T follicular helper cell (primary cell): ENCODE measurements at regions not wholly inside any gene's neighbourhood (a gene's known extent, or its start where the extent isn't known, plus 50 kb on each side); places are given as distances from the start of the nearest gene placed in this dataset.

Source experiments
- DNase-seq: peaks from one replicate; pipeline ENCODE4 v3.0.0-alpha.2; 2020; ENCODE audit warnings: low read depth

DNA sequence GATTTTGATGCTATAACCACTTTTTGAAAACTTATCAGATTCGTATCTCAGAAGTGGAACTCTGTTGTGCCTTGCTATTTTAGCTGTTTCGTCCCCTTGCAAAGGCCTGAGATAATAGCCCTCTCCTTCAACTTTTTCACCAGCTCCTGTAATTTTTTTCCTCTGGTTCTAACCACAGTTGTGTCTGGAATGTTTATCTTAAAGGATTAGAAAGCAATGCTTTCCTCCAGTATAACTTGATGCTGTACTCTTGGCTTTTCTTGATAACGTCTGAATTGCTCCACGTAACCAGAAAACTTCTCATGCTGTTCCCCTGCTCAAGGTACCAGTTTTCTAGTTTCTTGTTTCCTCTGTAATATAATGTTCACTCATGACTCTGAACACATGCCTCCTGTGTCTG is 209.4 kb downstream of the DTWD2 start:
- no peak for DNase-seq

DNA sequence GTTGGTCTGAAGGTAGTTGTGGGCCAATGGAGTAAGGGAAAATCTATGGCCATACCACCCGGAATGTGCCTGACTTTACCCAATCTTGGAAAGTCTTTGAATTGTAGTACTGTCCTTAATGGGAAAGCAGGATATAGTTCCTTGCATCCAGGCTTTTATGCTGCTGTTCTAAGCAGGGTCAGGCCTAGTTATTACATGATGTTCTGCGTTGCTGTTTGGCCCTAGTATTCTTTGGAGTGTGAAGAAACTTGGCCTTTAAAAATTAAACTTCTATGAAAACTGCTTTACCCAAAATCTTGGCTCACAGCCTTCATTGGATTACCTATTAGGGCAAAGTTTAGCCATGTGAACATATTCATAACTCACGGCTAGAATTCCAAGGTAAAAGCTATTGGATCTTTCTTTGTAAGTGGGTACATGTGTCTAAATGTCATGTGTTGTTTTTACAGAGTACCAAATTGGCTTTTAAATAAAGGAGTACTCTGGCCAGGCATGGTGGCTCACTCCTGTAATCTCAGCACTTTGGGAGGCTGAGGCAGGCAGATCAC is 211.1 kb downstream of the DTWD2 start:
- no peak for DNase-seq

DNA sequence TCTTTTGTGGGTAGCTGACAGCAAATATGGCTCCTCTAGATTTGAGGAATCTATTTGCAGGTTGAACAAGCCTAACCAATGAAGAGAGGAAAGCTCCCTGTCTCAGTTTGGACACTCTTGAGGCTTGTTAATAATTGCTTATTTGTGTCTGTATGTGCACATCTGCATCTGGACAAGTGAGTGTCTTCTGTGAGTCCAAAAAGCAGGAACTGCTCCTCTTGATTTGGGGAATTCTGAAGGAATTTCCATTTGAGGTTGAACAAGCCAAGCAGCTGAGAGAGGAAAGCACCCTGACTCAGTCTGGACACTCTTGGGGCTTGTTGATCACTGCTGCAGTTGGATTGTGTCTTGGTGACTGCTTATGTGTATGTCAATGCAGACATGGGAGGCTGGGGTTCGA is 211.6 kb downstream of the DTWD2 start:
- DNase-seq, result no peak

DNA sequence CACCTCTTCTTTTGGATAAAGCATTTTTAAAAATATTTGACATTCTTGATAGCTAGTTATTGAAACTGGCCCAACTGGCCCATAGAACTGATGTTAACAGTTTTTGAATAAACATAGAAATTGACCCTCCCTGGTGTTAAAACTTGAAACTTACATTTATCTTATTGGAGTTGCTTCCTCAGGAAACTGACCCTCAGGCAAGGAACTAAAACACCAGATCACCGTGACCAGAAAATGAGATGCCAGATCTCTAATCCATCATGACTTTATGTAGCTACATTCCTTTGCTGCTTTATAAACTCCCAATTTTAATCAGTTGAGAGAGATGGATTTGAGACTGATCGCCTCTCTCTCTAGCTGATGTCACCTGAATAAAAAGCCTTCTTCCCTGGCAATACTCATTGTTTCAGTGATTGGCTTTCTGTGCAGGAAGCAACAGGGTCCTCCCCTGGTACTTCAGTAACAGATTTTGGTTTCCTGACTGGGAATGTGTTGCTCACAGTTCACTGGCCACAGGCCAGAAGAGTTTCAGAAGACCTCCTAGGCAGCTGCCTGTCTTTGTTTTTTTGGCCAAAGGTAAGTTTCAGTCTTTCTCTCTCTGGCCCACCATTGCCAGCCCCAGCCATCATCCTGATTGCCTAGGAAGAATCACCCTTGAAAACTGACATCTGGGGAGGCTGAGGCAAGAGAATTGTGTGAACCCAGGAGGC is 212.4 kb downstream of the DTWD2 start:
- no peak for DNase-seq

DNA sequence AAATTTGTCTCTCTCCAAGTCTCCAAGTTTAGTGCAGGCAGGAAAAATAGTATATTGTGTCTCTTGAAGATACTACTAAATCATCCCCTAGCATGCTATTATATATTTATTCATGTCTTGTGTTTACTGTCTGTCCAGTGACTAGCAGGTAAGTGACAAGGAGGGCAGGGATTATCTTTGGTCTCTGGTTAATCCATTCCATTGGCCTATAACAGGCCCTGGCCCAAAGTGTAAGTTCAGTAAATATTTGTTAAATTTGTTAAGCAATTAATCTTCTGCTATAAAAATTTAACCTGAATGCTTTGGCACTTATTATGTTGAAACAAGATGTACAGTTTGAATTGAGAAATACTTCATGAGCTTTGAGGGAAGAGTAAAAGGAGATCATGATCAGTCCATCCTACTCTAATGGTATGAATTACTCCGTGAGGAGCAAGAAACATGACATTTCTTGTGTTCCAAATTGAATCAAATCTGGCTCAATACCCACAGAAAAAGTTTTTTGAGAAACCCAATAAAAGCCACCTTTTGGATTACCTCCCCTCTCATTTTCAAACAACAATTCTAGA is 219.7 kb downstream of the DTWD2 start:
- no peak for DNase-seq

DNA sequence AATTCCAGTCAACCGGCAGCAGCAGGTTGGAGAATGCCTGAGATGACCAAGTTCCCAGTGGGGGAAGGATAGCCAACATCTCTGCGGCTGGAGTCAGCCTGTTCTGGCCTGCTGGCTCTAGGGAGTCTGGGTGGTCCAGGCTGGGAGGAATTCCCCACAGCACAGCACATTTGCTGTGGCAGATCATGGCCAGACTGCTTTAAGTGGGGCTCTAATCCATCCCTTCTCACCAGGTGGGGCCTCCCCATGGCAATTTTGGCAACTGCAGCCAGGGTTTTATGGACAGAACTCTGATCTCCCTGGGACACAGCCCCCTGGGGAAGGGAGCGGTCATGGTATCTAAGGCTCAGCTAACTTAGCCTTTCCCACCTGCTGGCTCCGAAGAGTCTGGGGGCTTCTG is 226.1 kb downstream of the DTWD2 start:
- DNase-seq, result no peak

DNA sequence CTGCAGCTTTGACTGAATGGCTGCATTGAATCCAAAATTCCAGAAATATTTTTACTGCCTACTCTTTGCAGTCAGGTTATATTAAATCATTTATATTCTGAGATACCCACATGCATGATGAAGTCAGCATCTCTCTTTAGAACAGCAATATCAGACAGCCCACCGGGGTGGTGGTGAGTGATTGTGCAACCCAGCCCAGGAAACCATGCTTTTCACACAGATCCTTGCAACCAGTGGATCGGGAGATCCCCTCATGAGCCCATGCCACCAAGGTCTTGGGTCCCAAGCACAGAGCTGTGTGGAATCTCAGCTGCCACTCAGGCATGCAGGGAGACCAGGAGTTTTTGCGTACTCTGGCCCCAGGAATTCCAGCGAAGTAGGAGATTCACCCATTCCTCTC is 226.5 kb downstream of the DTWD2 start:
- no peak for DNase-seq

DNA sequence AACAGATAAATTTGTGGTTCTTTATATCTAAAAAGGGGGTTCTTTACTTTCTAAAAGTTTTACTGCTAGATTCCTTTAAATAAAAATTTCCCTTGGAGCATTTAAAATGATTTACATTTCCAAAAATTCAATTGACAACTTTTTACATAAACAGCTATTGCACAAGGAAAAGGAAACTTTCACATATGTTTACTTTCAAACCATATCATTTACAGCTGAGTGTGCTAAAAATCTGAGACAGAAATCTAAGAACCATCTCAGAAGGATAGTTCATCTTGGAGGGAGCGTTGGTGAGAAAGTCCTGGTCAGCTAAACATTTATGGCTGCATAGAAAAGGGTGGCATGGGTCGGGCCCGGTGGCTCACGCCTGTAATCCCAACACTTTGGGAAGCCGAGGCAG is 235.4 kb downstream of the DTWD2 start:
- no peak for DNase-seq

DNA sequence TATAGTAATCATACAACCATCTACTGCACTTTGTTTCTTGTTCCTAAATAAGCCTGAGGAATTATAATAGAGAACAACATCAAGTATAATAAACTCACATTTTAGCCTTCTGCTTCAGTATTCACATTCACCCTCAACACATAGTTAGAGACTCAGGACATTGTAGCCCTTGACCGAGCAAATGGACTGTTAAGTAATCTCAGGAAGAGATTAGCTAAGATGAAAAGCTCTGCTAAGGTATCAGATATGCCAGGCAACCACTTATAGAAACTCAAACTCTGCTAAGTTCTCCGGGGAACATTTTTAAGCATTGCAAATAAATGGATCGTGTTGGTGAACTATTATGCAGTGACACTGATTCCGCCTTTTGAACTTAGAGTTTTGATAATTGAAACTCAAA is 252.0 kb downstream of the DTWD2 start:
- DNase-seq, result no peak

DNA sequence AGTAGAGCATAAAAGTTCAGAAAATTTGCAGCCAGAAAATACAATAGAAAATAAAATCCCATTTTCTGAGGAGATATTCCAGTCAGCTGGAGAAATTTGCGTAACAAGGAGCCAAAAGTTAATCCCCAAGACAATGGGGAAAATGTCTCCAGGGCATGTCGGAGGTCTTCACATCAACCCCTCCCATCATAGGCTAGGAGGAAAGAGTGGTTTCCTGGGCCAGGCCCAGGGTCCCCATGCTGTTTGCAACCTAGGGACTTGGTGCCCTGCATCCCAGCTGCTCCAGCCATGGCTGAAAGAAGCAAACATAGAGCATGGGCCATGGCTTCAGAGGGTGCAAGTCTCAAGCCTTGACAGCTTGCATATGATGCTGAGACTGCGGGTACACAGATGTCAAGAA is 255.0 kb downstream of the DTWD2 start:
- DNase-seq, result no peak

DNA sequence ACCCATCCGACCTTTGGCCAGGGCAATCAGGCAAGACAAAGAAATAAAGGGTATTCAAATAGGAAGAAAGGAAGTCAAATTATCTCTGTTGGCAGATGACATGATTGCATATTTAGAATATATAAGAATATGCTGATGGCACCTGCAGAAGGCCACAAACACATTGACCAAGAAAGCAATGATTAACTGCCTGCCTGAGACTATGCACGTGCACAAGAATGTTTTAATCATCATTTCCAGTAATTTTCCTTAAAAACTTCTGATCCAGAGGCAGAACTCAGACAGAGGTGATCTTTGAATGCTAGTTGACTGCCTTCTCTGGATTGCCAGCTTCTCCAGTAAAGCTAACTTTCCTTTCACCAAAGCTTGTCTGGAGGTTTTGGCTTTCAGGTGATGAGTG is 260.2 kb downstream of the DTWD2 start:
- DNase-seq, result no peak

DNA sequence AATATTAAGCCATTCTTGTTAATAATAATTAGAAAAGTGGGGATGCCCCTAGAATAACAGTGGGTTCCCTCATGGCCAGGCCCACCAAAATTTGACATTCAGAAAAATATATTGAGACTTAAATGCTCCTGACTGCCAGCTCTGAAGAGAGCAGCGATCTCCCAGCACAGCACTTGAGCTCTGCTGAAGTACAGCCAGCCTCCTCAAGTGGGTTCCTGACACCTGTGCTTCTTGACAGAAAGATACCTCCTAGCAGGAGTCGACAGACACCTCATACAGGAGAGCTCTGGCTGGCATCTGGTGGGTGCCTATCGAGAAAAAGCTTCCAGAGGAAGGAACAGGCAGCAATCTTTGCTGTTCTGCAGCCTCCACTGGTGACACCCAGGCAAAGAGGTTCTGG is 261.5 kb downstream of the DTWD2 start:
- no peak for DNase-seq

DNA sequence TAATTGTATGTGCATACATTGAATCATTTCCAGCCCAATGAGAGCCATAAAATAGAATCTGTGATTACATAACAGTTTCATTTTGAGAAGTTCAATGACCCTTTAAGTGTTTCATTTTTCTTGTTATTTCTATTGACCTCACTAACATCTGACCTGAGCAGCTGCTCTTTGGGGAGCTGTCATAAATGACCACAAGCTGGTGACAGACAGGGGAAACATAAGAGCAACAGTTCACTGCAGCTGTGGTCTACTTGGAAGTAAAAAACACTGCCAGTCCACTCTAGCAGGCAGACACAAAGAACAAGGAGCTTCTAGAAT is 265.4 kb downstream of the DTWD2 start:
- no peak for DNase-seq

DNA sequence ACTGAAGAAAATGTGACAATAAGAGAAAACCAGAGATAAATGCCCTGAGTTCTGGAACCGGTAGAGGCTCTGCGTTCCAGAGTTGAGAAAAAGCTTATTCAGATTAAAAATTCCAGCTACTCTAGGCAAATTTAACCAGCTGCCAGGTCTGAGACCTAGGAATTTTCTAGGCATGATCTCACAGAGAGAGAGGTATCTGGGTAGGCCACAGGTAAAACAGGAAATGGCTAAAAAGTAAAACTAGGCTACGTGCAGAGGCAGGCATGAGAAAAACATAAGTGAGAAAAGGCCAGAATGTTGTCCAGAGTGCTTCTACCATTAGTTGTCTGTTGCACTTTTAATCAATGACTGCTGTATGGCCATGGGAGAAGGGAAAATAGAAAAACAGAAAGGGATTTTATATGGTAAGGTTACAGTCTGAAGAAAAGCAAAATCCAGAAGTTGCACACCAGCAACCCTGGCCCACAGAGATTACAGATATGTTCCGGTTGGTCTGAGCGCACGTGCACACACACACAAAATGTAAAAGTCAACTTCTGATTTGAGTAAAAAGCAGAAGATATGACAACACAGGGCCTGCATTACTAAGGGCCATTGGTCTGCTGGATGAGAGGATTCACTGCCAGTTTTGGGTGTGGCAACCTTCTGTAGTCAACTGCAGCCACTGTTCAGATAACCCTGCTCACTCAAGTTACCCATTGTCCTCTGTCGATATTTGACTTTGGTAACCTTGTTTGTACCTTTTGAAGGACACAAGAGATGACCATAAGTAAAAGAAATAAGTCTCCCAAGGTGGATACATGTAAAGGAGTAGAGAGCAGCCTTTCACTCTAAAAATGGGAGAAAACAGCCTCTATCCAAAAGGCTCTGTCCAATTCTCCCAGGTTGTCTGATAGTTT is 266.0 kb downstream of the DTWD2 start:
- DNase-seq, result no peak

DNA sequence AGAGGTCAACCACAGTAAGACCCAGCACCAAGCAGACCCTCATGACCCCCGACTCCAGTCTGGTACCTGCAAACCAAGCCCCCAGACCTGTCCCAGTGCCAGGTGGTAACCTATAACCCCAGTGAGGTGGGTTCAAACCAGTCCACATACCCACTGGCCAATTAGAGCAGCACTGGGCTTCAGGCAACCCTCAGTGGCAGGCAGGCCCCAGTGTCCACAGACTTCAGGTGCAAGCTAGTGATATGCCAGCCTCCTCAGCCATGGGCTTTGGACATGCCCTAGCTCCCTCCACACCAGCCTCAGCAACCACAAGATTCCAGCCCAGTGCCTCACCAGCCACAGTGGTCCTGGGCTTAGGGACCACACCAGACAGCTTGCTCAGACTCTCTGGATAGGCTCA is 276.6 kb downstream of the DTWD2 start:
- DNase-seq, result no peak

DNA sequence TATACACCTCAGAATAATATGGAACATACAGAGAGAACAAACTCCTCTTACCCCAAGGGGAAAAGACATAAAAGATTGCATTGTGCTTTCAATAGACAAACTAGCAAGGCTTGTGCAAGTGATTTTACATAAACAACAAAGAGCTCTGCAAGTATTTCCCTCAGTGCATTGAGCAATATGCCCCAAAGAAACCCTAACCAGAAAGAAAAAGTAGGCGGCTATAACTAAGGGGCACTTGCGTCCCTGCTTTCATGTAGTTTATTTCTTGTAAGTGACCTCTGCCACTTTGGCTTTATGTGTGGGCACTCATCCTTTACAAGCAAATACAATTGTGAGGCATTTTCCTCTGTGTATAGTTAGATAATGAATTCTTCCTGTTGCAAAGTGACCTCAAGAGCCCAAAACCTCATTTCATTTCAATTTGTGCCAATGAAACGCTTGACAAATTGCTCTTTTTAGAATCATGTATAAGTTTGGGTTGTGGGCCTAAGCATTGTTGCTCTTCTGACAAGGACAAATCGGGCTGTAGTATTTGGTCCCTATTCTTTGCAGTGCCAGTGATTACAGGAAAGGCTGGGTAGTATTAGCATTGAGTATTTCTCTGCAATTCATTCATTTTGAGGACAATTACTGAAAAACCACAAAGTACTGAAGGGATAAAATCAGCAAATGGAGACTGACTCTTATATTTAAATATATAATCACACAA is 282.2 kb downstream of the DTWD2 start:
- DNase-seq, result no peak

DNA sequence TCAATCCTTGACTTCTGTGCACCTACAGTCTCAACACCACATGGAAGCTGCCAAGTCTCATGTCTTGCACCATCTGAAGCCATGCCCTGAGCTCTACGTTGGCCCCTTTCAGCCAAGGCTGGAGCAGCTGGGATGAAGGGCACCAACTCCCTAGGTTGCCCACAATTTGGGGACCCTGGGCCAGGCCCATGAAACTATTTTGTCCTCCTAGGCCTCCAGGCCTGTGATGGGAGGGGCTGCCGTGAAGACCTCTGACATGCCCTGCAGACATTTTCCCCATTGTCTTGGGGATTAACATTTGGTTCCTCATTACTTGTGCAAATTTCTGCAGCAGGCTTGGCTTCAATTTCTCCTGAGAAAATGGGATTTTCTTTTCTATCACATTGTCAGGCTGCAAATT is 285.1 kb downstream of the DTWD2 start:
- DNase-seq, result no peak

DNA sequence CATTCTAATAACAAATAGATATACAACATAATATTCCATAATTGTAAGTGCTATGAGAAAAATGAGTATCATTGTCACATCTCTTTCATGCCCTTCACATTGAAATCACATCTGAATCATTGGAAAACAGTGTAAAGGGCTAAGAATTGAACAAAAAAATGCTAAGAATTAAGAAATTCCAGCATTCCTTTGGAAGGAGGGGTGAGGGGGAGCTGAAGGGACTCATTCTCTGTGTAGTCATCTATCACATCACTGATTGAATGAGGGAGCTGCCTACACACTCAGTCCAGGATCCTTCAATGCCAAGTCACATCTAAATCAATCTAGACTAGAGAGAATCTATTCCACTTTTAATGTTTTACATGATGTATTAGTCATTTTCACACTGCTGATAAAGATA is 286.6 kb downstream of the DTWD2 start:
- DNase-seq, result no peak

DNA sequence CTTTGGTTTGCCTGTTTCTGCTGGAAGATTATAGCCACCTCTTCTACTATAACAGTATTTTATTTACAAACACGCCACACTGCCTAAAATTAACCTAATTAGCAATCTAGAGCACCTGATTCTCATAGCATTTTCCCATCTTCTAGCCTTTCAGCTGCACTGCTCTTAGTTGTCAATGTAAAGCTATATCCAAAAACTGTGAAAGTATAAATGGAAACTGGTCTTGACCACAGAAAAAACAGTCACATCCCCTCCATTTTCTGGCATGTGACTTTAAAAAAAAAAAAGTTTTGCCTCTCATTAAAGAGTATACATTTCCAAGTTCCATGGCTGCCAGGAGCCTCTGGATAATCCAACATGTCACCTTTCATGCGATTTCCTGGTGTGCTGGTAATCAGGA is 287.8 kb downstream of the DTWD2 start:
- no peak for DNase-seq

DNA sequence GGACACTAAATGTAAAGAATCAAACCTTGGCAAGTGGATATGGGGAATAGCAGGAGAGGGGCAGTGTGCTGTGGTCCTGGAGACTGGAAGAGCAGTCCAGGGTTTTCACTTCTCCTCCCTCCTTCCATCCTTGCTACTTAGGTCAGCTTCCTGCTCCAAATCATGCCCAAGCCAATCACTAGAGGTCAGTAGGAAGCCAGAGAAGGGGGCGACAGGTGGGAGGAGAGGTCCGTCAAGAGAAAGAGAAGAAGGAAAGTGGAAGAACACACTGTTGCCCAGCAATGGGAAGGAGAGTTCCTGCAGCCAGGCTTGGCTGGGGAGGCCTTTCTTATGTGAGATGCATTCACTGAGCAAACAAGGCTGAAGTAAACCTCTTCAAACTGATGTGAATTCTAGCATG is 289.6 kb downstream of the DTWD2 start:
- DNase-seq, result no peak

DNA sequence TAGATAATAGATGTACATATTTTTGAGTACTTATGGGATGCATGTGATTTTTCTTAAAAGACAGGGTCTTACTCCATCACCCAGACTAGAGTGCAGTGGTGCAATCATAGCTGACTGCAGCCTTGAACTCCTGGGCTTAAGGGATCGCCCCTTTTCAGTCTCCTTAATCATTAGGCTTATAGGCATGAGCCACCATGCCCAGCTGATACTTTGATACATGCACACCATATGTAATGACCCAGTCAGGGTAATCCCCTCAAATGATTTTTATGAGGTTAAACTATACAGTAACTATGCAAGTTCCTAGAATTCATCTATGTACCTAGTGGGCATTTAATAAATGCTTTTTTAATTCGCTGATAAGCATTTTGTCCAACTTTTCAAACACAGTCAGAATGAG is 292.3 kb downstream of the DTWD2 start:
- DNase-seq, result no peak

DNA sequence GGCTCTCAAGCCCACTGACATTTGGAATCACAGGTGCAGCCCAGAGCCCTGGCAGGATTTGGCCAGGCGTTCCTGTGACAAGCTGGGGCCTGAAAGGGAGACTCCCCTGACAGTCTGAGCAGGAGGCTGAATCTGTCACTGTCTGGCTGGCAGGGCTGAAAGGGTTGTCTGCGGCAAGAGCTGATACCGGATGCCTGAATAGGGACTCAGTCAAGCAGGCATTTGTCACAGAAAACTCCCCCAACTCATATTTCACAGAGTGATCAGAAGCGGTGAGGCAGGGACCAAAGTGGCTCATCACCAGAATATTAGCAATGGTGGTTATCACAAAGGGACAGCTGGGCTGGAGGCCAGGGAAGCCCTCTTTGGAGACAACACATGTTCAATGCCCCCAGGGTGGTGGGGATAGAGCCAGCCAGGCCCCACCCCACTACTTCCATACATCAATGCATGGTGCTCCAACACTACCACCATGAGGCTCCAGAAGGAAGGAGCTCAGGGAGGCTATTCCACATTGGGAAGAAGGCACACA is 295.5 kb downstream of the DTWD2 start:
- no peak for DNase-seq
